IMR-90 (cell line): ENCODE measurements at regions not wholly inside any gene's neighbourhood (a gene's known extent, or its start where the extent isn't known, plus 50 kb on each side); places are given as distances from the start of the nearest gene placed in this dataset.

Experiments
- ATAC-seq: fragments of 200-7000 bp; cut with Tn5 transposase; 2 replicates; pipeline ENCODE4 v1.9.1; 2020; ENCODE audit warnings: low read depth, mild to moderate bottlenecking, moderate library complexity
- BruUV-seq: library from RNA; stranded (reverse); fragments of 400-500 nt; replicated peaks from 2 replicates; lab custom pipeline; 2021; lab: Mats Ljungman, UMichigan
- CTCF ChIA-PET: fragments of 300-600 bp; formaldehyde crosslinking; extraction: SDS; loops from one replicate; lab custom pipeline; 2021; ENCODE audit warnings: antibody characterized with exemption; lab: Yijun Ruan, JAX
- POLR2A ChIA-PET: fragments of 300-600 bp; sonication (Branson Sonifier 250); formaldehyde crosslinking; loops from one replicate; lab custom pipeline; 2022; ENCODE audit warnings: antibody characterized with exemption; ENCODE audit not compliant: unreplicated experiment; lab: Charles Lee
- DNase-seq: peaks from one replicate; pipeline ENCODE4 v3.0.0; 2013
- H2AFZ ChIP-seq: replicated peaks from 2 replicates; pipeline ENCODE3; 2013; ENCODE audit warnings: low read length, mild to moderate bottlenecking; ENCODE audit not compliant: poor library complexity
- H2AK5ac ChIP-seq: 2 replicates; pipeline ENCODE4 v1.6.1; 2013; ENCODE audit warnings: low read depth, low read length, inconsistent platforms
- H2AK9ac ChIP-seq: replicated peaks from 2 replicates; pipeline ENCODE3; 2013; ENCODE audit warnings: mild to moderate bottlenecking, low read depth, low read length, moderate library complexity; ENCODE audit not compliant: poor library complexity
- H2BK120ac ChIP-seq: 2 replicates; pipeline ENCODE4 v1.6.1; 2013; ENCODE audit warnings: low read depth, low read length, inconsistent platforms
- H2BK15ac ChIP-seq: 3 replicates; pipeline ENCODE4 v1.6.1; 2013; ENCODE audit warnings: low read depth, low read length, inconsistent platforms
- H2BK20ac ChIP-seq: 2 replicates; pipeline ENCODE4 v1.6.1; 2013; ENCODE audit warnings: low read depth, mild to moderate bottlenecking, inconsistent platforms, low read length, moderate library complexity
- H2BK5ac ChIP-seq: 2 replicates; pipeline ENCODE4 v1.6.1; 2013; ENCODE audit warnings: mild to moderate bottlenecking, low read depth, low read length, inconsistent platforms; ENCODE audit not compliant: poor library complexity, severe bottlenecking
- H3K14ac ChIP-seq: replicated peaks from 2 replicates; pipeline ENCODE4 v1.6.1; 2013; ENCODE audit warnings: low read depth, low read length, inconsistent platforms
- H3K18ac ChIP-seq: 2 replicates; pipeline ENCODE4 v1.6.1; 2013; ENCODE audit warnings: low read depth, low read length, control low read depth
- H3K23ac ChIP-seq: 2 replicates; pipeline ENCODE4 v1.6.1; 2013; ENCODE audit warnings: low read depth, low read length, inconsistent platforms
- H3K27ac ChIP-seq: 2 replicates; pipeline ENCODE4 v1.5.1; 2013; ENCODE audit warnings: mild to moderate bottlenecking, control low read depth, low read length; ENCODE audit not compliant: insufficient read depth
- H3K27me3 ChIP-seq: 2 replicates; pipeline ENCODE4 v1.6.1; 2013; ENCODE audit warnings: low read length; ENCODE audit not compliant: control insufficient read depth, insufficient read depth
- H3K36me3 ChIP-seq: 2 replicates; pipeline ENCODE4 v1.6.1; 2013; ENCODE audit warnings: low read length, mixed read lengths; ENCODE audit not compliant: control insufficient read depth, insufficient read depth
- H3K4ac ChIP-seq: 2 replicates; pipeline ENCODE4 v1.6.1; 2013; ENCODE audit warnings: low read depth, low read length, inconsistent platforms
- H3K4me1 ChIP-seq: 2 replicates; pipeline ENCODE4 v1.6.1; 2013; ENCODE audit warnings: low read length, mixed read lengths; ENCODE audit not compliant: control insufficient read depth, insufficient read depth
- H3K4me2 ChIP-seq: 2 replicates; pipeline ENCODE4 v1.6.1; 2013; ENCODE audit warnings: low read depth, mild to moderate bottlenecking, control low read depth, low read length, moderate library complexity
- H3K4me3 ChIP-seq: 2 replicates; pipeline ENCODE4 v1.5.1; 2013; ENCODE audit warnings: low read depth, mild to moderate bottlenecking, control low read depth, low read length, moderate library complexity; ENCODE audit not compliant: insufficient read depth
- H3K56ac ChIP-seq: 2 replicates; pipeline ENCODE4 v1.6.1; 2013; ENCODE audit warnings: low read length, inconsistent platforms; ENCODE audit not compliant: insufficient read depth; ENCODE audit errors: extremely low read depth
- H3K79me1 ChIP-seq, 2 experiments: 2 replicates each; pipeline ENCODE4 v1.6.1; 2013; ENCODE audit warnings: low read length in 2 of 2, inconsistent platforms in 1 of 2, low read depth in 1 of 2
- H3K9ac ChIP-seq: 2 replicates; pipeline ENCODE4 v1.6.1; 2013; ENCODE audit warnings: low read depth, low read length, control low read depth
- H3K9me1 ChIP-seq: 2 replicates; pipeline ENCODE4 v1.6.1; 2013; ENCODE audit warnings: low read length, inconsistent platforms; ENCODE audit not compliant: insufficient read depth
- H3K9me3 ChIP-seq: 2 replicates; pipeline ENCODE4 v1.6.1; 2013; ENCODE audit warnings: low read length; ENCODE audit not compliant: control insufficient read depth, insufficient read depth
- H4K20me1 ChIP-seq: 2 replicates; pipeline ENCODE4 v1.6.1; 2013; ENCODE audit warnings: low read length, inconsistent platforms; ENCODE audit not compliant: insufficient read depth
- H4K5ac ChIP-seq: 2 replicates; pipeline ENCODE4 v1.6.1; 2013; ENCODE audit warnings: mild to moderate bottlenecking, low read depth, low read length, control low read depth
- H4K8ac ChIP-seq, 2 experiments: 2 replicates each; pipeline ENCODE4 v1.6.1; 2013; ENCODE audit warnings: low read depth in 2 of 2, low read length in 2 of 2, control low read depth in 1 of 2, inconsistent platforms in 1 of 2
- H4K91ac ChIP-seq: 2 replicates; pipeline ENCODE4 v1.6.1; 2013; ENCODE audit warnings: low read depth, low read length, inconsistent platforms; ENCODE audit not compliant: insufficient read depth
- BHLHE40 ChIP-seq: fragments of 150-350 bp; IDR thresholded peaks from 2 replicates; pipeline ENCODE4 v1.6.1; 2016; ENCODE audit warnings: mild to moderate bottlenecking, low read depth, low read length
- CEBPB ChIP-seq: IDR thresholded peaks from 2 replicates; pipeline ENCODE4 v1.6.1; 2012; ENCODE audit warnings: low read depth, low read length, improper control_type of control experiment
- CHD1 ChIP-seq: IDR thresholded peaks from 2 replicates; pipeline ENCODE4 v1.6.1; 2012; ENCODE audit warnings: low read depth, low read length, improper control_type of control experiment
- FOS ChIP-seq: fragments of 150-350 bp; IDR thresholded peaks from 2 replicates; pipeline ENCODE4 v1.6.1; 2016; ENCODE audit warnings: low read depth, low read length
- MAFK ChIP-seq: IDR thresholded peaks from 2 replicates; pipeline ENCODE4 v1.6.1; 2012; ENCODE audit warnings: low read depth, low read length, improper control_type of control experiment
- MAZ ChIP-seq: IDR thresholded peaks from 2 replicates; pipeline ENCODE4 v1.6.1; 2012; ENCODE audit warnings: low read depth, mild to moderate bottlenecking, low read length, improper control_type of control experiment, moderate library complexity, borderline replicate concordance
- MXI1 ChIP-seq: IDR thresholded peaks from 2 replicates; pipeline ENCODE4 v1.6.1; 2012; ENCODE audit warnings: low read depth, mild to moderate bottlenecking, low read length, moderate library complexity, borderline replicate concordance
- NFE2L2 ChIP-seq: fragments of 150-350 bp; IDR thresholded peaks from 2 replicates; pipeline ENCODE4 v1.6.1; 2016; ENCODE audit warnings: low read depth, mild to moderate bottlenecking, low read length
- POLR2A ChIP-seq: IDR thresholded peaks from 2 replicates; pipeline ENCODE4 v1.6.1; 2012; ENCODE audit warnings: mild to moderate bottlenecking, low read depth, low read length
- RAD21 ChIP-seq: IDR thresholded peaks from 2 replicates; pipeline ENCODE4 v1.6.1; 2012; ENCODE audit warnings: low read length, improper control_type of control experiment
- RCOR1 ChIP-seq: IDR thresholded peaks from 2 replicates; pipeline ENCODE4 v1.6.1; 2012; ENCODE audit warnings: mild to moderate bottlenecking, low read length, improper control_type of control experiment; ENCODE audit not compliant: insufficient replicate concordance
- RFX5 ChIP-seq: IDR thresholded peaks from 2 replicates; pipeline ENCODE4 v1.8.0; 2012; ENCODE audit warnings: low read depth, mild to moderate bottlenecking, low read length, moderate library complexity
- SMC3 ChIP-seq: fragments of 150-350 bp; IDR thresholded peaks from 2 replicates; pipeline ENCODE4 v1.6.1; 2016; ENCODE audit warnings: low read depth, mild to moderate bottlenecking, antibody characterized with exemption, low read length, moderate library complexity
- WGBS, 2 experiments: methylation state at CpG; one replicate each; pipeline versions ENCODE4 v1.1.5 to v1.1.7; 2013; ENCODE audit warnings: missing lambda C conversion rate in 2 of 2; ENCODE audit not compliant: insufficient read length in 1 of 2; ENCODE audit errors: extremely low coverage in 2 of 2; 5-methylcytosine and 5-hydroxymethylcytosine counted together
- dilution Hi-C: fragments of 300-500 bp; cut with HindIII; formaldehyde crosslinking; loops from one replicate; pipeline ENCODE4 v1.14.3; 2018; ENCODE audit warnings: low sequenced_read_pairs; ENCODE audit not compliant: unreplicated experiment
- in situ Hi-C: fragments of 300-500 bp; cut with MboI; formaldehyde crosslinking; loops from 3 replicates; pipeline ENCODE4 v1.14.3; 2019; ENCODE audit warnings: low sequenced_read_pairs, inconsistent platforms, mixed read lengths
- intact Hi-C: fragments of 100-400 bp; cut with micrococcal nuclease; formaldehyde crosslinking; loops from 2 replicates; pipeline ENCODE4 v1.10.0; 2022
- TF ChIP-seq, protein P1 (sequence below): fragments of 150-350 bp; IDR thresholded peaks from 2 replicates; pipeline ENCODE4 v1.6.1; 2016; ENCODE audit warnings: low read depth, mild to moderate bottlenecking, low read length, moderate library complexity, borderline replicate concordance
- TF ChIP-seq, protein P2 (sequence below): fragments of 150-350 bp; IDR thresholded peaks from 2 replicates; pipeline ENCODE4 v1.6.1; 2017; ENCODE audit warnings: mild to moderate bottlenecking, antibody characterized with exemption, low read length, low read depth
- TF ChIP-seq, protein P3 (sequence below): conservative IDR thresholded peaks from 2 replicates; pipeline ENCODE4 v1.5.1; 2012; ENCODE audit warnings: mild to moderate bottlenecking, low read depth, low read length, improper control_type of control experiment

DNA sequence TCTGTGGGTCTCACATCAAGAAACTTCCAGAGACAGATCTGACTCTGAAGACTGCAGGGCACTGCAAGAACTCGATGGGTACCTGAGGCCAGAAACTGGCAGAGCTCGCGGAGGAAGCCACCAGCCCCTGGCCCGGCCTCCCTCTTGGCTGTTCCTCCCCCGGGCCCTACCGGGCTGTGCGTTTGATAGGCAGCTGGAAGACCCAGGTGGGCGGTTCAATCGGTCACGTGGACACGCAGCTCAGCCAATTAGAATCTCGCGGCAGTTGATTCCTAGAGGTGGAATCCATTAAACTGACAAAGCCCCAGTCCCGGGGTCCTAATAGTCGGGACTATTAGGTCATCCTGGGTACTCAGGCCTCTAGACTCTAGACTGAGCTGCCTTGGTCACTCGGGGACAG, 139.9 kb downstream of the GPCPD1 start:
- H3K79me1 ChIP-seq, result no peaks in the 10 kb centered on the region
- no peaks in the 10 kb centered on the region for H3K4me1 ChIP-seq
- no peak overlapping the region for H3K4me2 ChIP-seq
- H3K18ac ChIP-seq, result no peak overlapping the region
- H4K91ac ChIP-seq, result no peak overlapping the region
- WGBS, 2 experiments, result 92% methylated on average over 2 of the region's 16 CpGs; no CpG with 5 or more reads in 1 of the 2 experiments
- H3K9me3 ChIP-seq, result no peaks in the 10 kb centered on the region
- no peak overlapping the region for H2BK5ac ChIP-seq
- dilution Hi-C loops (no loop called here), intact Hi-C loops (no loop called here), in situ Hi-C loops (no loop called here)
- H2AK9ac ChIP-seq, result no peak overlapping the region
- CTCF ChIA-PET, result interaction anchor here (0.6 kb wide), 1 partner anchor 23 kb away, joined by 4 read pairs; no protein-coding TSS in a partner anchor
- no peak overlapping the region for H3K14ac ChIP-seq
- no peak overlapping the region for H2AK5ac ChIP-seq
- no peak overlapping the region for H2AFZ ChIP-seq
- POLR2A ChIA-PET, result no interaction called here
- no peak overlapping the region for H3K4me3 ChIP-seq
- H2BK120ac ChIP-seq, result no peak overlapping the region
- ATAC-seq (no peak), DNase-seq (no peak)
- H4K5ac ChIP-seq, result no peak overlapping the region
- no peak overlapping the region for H3K4ac ChIP-seq
- H4K8ac ChIP-seq, result no peak overlapping the region
- no peak overlapping the region for H3K27ac ChIP-seq
- no peak overlapping the region for H3K9ac ChIP-seq
- BruUV-seq, result no TSS peak
- no peak overlapping the region for H3K23ac ChIP-seq
- no peak overlapping the region for H2BK15ac ChIP-seq
- peaks cover 2% of the 10 kb centered on the region; the same call in 1 of the 2 replicates for H3K27me3 ChIP-seq
- H2BK20ac ChIP-seq, result no peak overlapping the region
- no peak overlapping the region for H3K56ac ChIP-seq
- H4K20me1 ChIP-seq, result no peaks in the 10 kb centered on the region
- no peak for TF ChIP-seq POLR2A
- TF ChIP-seq RAD21, result no peak
- no peak for TF ChIP-seq MAZ
- TF ChIP-seq MXI1, result no peak
- TF ChIP-seq MAFK, result no peak
- no peak for TF ChIP-seq CEBPB
- no peak for TF ChIP-seq CHD1
- TF ChIP-seq, protein P1, sequence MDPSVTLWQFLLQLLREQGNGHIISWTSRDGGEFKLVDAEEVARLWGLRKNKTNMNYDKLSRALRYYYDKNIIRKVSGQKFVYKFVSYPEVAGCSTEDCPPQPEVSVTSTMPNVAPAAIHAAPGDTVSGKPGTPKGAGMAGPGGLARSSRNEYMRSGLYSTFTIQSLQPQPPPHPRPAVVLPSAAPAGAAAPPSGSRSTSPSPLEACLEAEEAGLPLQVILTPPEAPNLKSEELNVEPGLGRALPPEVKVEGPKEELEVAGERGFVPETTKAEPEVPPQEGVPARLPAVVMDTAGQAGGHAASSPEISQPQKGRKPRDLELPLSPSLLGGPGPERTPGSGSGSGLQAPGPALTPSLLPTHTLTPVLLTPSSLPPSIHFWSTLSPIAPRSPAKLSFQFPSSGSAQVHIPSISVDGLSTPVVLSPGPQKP, result no peak
- no peak for TF ChIP-seq BHLHE40
- no peak for TF ChIP-seq RFX5
- no peak for TF ChIP-seq SMC3
- TF ChIP-seq NFE2L2, result no peak
- TF ChIP-seq RCOR1, result no peak
- TF ChIP-seq, protein P2, sequence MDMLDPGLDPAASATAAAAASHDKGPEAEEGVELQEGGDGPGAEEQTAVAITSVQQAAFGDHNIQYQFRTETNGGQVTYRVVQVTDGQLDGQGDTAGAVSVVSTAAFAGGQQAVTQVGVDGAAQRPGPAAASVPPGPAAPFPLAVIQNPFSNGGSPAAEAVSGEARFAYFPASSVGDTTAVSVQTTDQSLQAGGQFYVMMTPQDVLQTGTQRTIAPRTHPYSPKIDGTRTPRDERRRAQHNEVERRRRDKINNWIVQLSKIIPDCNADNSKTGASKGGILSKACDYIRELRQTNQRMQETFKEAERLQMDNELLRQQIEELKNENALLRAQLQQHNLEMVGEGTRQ, result no peak
- TF ChIP-seq FOS, result no peak
- TF ChIP-seq, protein P3, sequence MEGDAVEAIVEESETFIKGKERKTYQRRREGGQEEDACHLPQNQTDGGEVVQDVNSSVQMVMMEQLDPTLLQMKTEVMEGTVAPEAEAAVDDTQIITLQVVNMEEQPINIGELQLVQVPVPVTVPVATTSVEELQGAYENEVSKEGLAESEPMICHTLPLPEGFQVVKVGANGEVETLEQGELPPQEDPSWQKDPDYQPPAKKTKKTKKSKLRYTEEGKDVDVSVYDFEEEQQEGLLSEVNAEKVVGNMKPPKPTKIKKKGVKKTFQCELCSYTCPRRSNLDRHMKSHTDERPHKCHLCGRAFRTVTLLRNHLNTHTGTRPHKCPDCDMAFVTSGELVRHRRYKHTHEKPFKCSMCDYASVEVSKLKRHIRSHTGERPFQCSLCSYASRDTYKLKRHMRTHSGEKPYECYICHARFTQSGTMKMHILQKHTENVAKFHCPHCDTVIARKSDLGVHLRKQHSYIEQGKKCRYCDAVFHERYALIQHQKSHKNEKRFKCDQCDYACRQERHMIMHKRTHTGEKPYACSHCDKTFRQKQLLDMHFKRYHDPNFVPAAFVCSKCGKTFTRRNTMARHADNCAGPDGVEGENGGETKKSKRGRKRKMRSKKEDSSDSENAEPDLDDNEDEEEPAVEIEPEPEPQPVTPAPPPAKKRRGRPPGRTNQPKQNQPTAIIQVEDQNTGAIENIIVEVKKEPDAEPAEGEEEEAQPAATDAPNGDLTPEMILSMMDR, result no peak
- no peaks in the 10 kb centered on the region for H3K9me1 ChIP-seq
- H3K36me3 ChIP-seq, result no peaks in the 10 kb centered on the region
